K562 (cell line): ENCODE measurements at regions not wholly inside any gene's neighbourhood (a gene's known extent, or its start where the extent isn't known, plus 50 kb on each side); places are given as distances from the start of the nearest gene placed in this dataset.

Experiments
- ATAC-seq: fragments of 200-7000 bp; cut with Tn5 transposase; 3 replicates; pipeline ENCODE4 v1.9.1; 2020; ENCODE audit warnings: moderate library complexity
- BruUV-seq: library from RNA; stranded (reverse); fragments of 400-500 nt; replicated peaks from 2 replicates; lab custom pipeline; 2021; lab: Mats Ljungman, UMichigan
- CTCF ChIA-PET: fragments of 300-600 bp; formaldehyde crosslinking; extraction: SDS; loops from one replicate; lab custom pipeline; 2021; ENCODE audit warnings: low intra/inter-chr PET ratio; lab: Yijun Ruan, JAX
- POLR2A ChIA-PET: fragments of 300-600, 350-650 bp; sonication (Branson Sonifier 250); formaldehyde crosslinking; extraction: SDS; loops from one replicate; lab custom pipeline; 2021; ENCODE audit warnings: antibody characterized with exemption, inconsistent platforms; lab: Yijun Ruan, JAX
- DNase-seq, 4 experiments: peaks; one replicate each; pipeline versions ENCODE4 v3.0.0 to v3.0.0-alpha.2; 2011 to 2018; ENCODE audit warnings: low spot score in 3 of 4, mixed read lengths in 3 of 4; ENCODE audit errors: extremely low read depth in 1 of 4
- FAIRE-seq: peaks from 2 replicates; lab custom pipeline; 2011; peaks lifted over from hg19 to GRCh38; lab: Jason Lieb, UNC
- H2AFZ ChIP-seq: 2 replicates; pipeline ENCODE4 v1.6.0; 2011; ENCODE audit warnings: low read depth, low read length, control low read depth, inconsistent platforms
- H3K27ac ChIP-seq: fragments of 200-600 bp; 3 replicates; pipeline ENCODE4 v1.8.0; 2011; ENCODE audit warnings: low read depth, mild to moderate bottlenecking, control low read depth, inconsistent platforms, low read length, moderate library complexity, mixed read lengths; ENCODE audit errors: extremely low read depth
- H3K27me3 ChIP-seq, 2 experiments: fragments of 300-600 bp in 1 of 2; 2 replicates in 1 of 2; 3 replicates in 1 of 2; pipeline versions ENCODE4 v1.6.0 to v1.8.0; 2011; ENCODE audit warnings: inconsistent platforms in 2 of 2, low read length in 2 of 2, mild to moderate bottlenecking in 1 of 2, mixed read lengths in 1 of 2, moderate library complexity in 1 of 2; ENCODE audit not compliant: control insufficient read depth in 2 of 2, insufficient read depth in 2 of 2
- H3K36me3 ChIP-seq: fragments of 300-600 bp; 3 replicates; pipeline ENCODE4 v1.8.0; 2011; ENCODE audit warnings: mild to moderate bottlenecking, low read length, inconsistent platforms; ENCODE audit not compliant: control insufficient read depth, insufficient read depth
- H3K4me1 ChIP-seq, 2 experiments: fragments of 200-600 bp in 1 of 2; replicated peaks in 1 of 2; 2 replicates in 1 of 2; 3 replicates in 1 of 2; pipeline versions ENCODE4 v1.5.1 to v1.8.0; 2011; ENCODE audit warnings: inconsistent platforms in 2 of 2, low read length in 2 of 2, mild to moderate bottlenecking in 1 of 2, mixed read lengths in 1 of 2, moderate library complexity in 1 of 2; ENCODE audit not compliant: control insufficient read depth in 2 of 2, insufficient read depth in 2 of 2
- H3K4me2 ChIP-seq: 2 replicates; pipeline ENCODE4 v1.6.1; 2011; ENCODE audit warnings: low read length, control low read depth, inconsistent platforms, mixed read lengths; ENCODE audit not compliant: insufficient read depth
- H3K4me3 ChIP-seq: fragments of 200-600 bp; sonication (generic), shearing (Covaris generic); 2 replicates; pipeline ENCODE4 v1.5.1; 2016; ENCODE audit warnings: control low read depth, inconsistent platforms
- H3K79me2 ChIP-seq: fragments of 200-600 bp; 3 replicates; pipeline ENCODE4 v1.8.0; 2011; ENCODE audit warnings: low read length, inconsistent platforms; ENCODE audit not compliant: control insufficient read depth, insufficient read depth
- H3K9ac ChIP-seq, 2 experiments: 2 replicates each; pipeline versions ENCODE4 v1.6.0 to v1.6.1; 2011; ENCODE audit warnings: low read depth in 2 of 2, low read length in 2 of 2, control low read depth in 1 of 2, inconsistent platforms in 1 of 2, mild to moderate bottlenecking in 1 of 2, mixed read lengths in 1 of 2; ENCODE audit not compliant: insufficient read depth in 1 of 2
- H3K9me1 ChIP-seq: one replicate; pipeline ENCODE4 v1.6.0; 2011; ENCODE audit warnings: inconsistent platforms, mild to moderate bottlenecking, low read length, moderate library complexity; ENCODE audit not compliant: control insufficient read depth, insufficient read depth
- H3K9me3 ChIP-seq: replicated peaks from 2 replicates; pipeline ENCODE4 v1.5.1; 2011; ENCODE audit warnings: low read depth, low read length, inconsistent platforms; ENCODE audit not compliant: control insufficient read depth, insufficient read depth
- H4K20me1 ChIP-seq: replicated peaks from 2 replicates; pipeline ENCODE4 v1.6.1; 2011; ENCODE audit warnings: low read length, inconsistent platforms, mixed read lengths; ENCODE audit not compliant: control insufficient read depth, insufficient read depth
- BRD9 ChIP-seq: fragments of 450-650 bp; IDR thresholded peaks from 2 replicates; pipeline ENCODE4 v1.6.1; 2018; ENCODE audit warnings: low read depth; ENCODE audit not compliant: partially characterized antibody
- E2F4 ChIP-seq: sonication (generic); formaldehyde crosslinking; IDR thresholded peaks from 2 replicates; pipeline ENCODE4 v1.8.0; 2022; ENCODE audit warnings: mild to moderate bottlenecking, low read depth, missing genetic modification reagents
- E2F6 ChIP-seq, 2 experiments: IDR thresholded peaks; 2 replicates each; pipeline ENCODE4 v1.6.1; 2011; ENCODE audit warnings: borderline replicate concordance in 1 of 2, control low read depth in 1 of 2, low read depth in 1 of 2, low read length in 1 of 2, mild to moderate bottlenecking in 1 of 2, mixed read lengths in 1 of 2, moderate library complexity in 1 of 2; ENCODE audit not compliant: insufficient read depth in 1 of 2, insufficient read length in 1 of 2, poor library complexity in 1 of 2, severe bottlenecking in 1 of 2; ENCODE audit errors: extremely low read depth in 1 of 2
- SAP30 ChIP-seq: fragments of 200-600 bp; sonication (generic); IDR thresholded peaks from 2 replicates; pipeline ENCODE4 v1.6.1; 2012; ENCODE audit warnings: borderline replicate concordance, low read depth, mild to moderate bottlenecking, moderate library complexity, low read length, control low read depth, inconsistent platforms; ENCODE audit not compliant: insufficient read depth, poor library complexity, severe bottlenecking
- WGBS: fragments of 100-300 bp; shearing (Covaris generic); methylation state at CpG from one replicate; pipeline ENCODE4 v1.1.6; 2016; ENCODE audit warnings: low coverage, mixed read lengths; ENCODE audit not compliant: insufficient coverage; ENCODE audit errors: missing lambda C conversion rate; 5-methylcytosine and 5-hydroxymethylcytosine counted together
- in situ Hi-C: fragments of 300-500 bp; cut with MboI; formaldehyde crosslinking; loops from 4 replicates; pipeline ENCODE4 v1.15.0; 2018; ENCODE audit warnings: inconsistent platforms, mixed read lengths
- intact Hi-C: fragments of 100-400 bp; cut with micrococcal nuclease; formaldehyde crosslinking; loops from 2 replicates; pipeline ENCODE4 v1.14.2; 2022
- TF ChIP-seq, protein P1 (sequence below): fragments of 250-450 bp; sonication (Bioruptor Pico); IDR thresholded peaks from 2 replicates; pipeline ENCODE4 v1.6.1; 2021; ENCODE audit warnings: mild to moderate bottlenecking

- no TSS peak for BruUV-seq
- Histone ChIP-seq H3K4me1 (peaks cover 7 to 23% of the 10 kb centered on the region in 2 experiments), H3K9ac (peak overlapping the region in 1 of 2 experiments; percentile 58; a peak in 2 of 4 replicates), H3K27ac (no peak overlapping the region), H3K4me3 (no peak overlapping the region), H3K36me3 (no peaks in the 10 kb centered on the region), H2AFZ (0 out of 2 replicates have a peak overlapping the region, but pooled peaks have one; percentile 40), H3K4me2 (peak overlapping the region; percentile 41), H3K79me2 (no peaks in the 10 kb centered on the region), H3K27me3 (peaks cover 6 to 24% of the 10 kb centered on the region in 2 experiments; a peak in 3 of 5 replicates), H3K9me1 (no peaks in the 10 kb centered on the region), H4K20me1 (0 out of 2 replicates have a peak, but pooled peaks cover 3% of the 10 kb centered on the region), H3K9me3 (no peaks in the 10 kb centered on the region)
- WGBS: 29% methylated on average over 32 of the region's 40 CpGs
- no peak for FAIRE-seq
- POLR2A ChIA-PET: no interaction called here
- CTCF ChIA-PET: interaction anchor here (0.6 to 3.0 kb wide), 8 partner anchors 16 to 606 kb away, joined by 3 to 18 read pairs (median 5); no protein-coding TSS in a partner anchor
- ATAC-seq: no peak; the same call in 2 of the 3 replicates
- DNase-seq: no peak
- intact Hi-C loops: loop anchor here (2.0 to 5.0 kb wide), 3 partner anchors 112 to 778 kb away; no protein-coding TSS in a partner anchor
- in situ Hi-C loops: loop anchor here (5.0 kb wide), 1 partner anchor 102 kb away; no protein-coding TSS in a partner anchor
- TF ChIP-seq E2F4 (CRISPR knock-in tag): no peak
- peak; percentile 43 to 88 for TF ChIP-seq E2F6 (IDR thresholded peaks at IDR 0.05; ENCODE audit: borderline replicate concordance in 1 of 2, extremely low read depth in 1 of 2, insufficient read depth in 1 of 2, insufficient read length in 1 of 2, low read depth in 1 of 2, low read length in 1 of 2, poor library complexity in 1 of 2, severe bottlenecking in 1 of 2)
- TF ChIP-seq BRD9: no peak
- TF ChIP-seq, protein P1, sequence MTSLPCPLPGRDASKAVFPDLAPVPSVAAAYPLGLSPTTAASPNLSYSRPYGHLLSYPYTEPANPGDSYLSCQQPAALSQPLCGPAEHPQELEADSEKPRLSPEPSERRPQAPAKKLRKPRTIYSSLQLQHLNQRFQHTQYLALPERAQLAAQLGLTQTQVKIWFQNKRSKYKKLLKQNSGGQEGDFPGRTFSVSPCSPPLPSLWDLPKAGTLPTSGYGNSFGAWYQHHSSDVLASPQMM (CRISPR knock-in tag): no peak
- no peak for TF ChIP-seq SAP30
Observed at GRCh38 chr19:29873801-29874575, 62.2 kb downstream of the CCNE1 start.
